K562 (cell line): ENCODE measurements at regions not wholly inside any gene's neighbourhood (a gene's known extent, or its start where the extent isn't known, plus 50 kb on each side); places are given as distances from the start of the nearest gene placed in this dataset.

Experiments used
- BRF1 ChIP-seq: IDR thresholded peaks from 3 replicates; pipeline ENCODE4 v1.6.1; 2011; ENCODE audit warnings: borderline replicate concordance, mild to moderate bottlenecking; ENCODE audit not compliant: insufficient read length; ENCODE audit errors: extremely low read depth
- CBX8 ChIP-seq: fragments of 200-600 bp; sonication (generic); IDR thresholded peaks from 2 replicates; pipeline ENCODE4 v1.6.1; 2012; ENCODE audit warnings: borderline replicate concordance, mixed run types, low read depth, mild to moderate bottlenecking, moderate library complexity, mixed read lengths, low read length, control low read depth, inconsistent platforms; ENCODE audit not compliant: poor library complexity, severe bottlenecking; ENCODE audit errors: extremely low read depth
- HNRNPK ChIP-seq: fragments of 200-400 bp; formaldehyde crosslinking; IDR thresholded peaks from one replicate; pipeline ENCODE4 v1.6.1; 2018; ENCODE audit warnings: mild to moderate bottlenecking, low read depth, low read length; ENCODE audit not compliant: poor library complexity, severe bottlenecking
- SMARCE1 ChIP-seq: fragments of 450-650 bp; IDR thresholded peaks from 2 replicates; pipeline ENCODE4 v1.7.1; 2016; ENCODE audit warnings: mild to moderate bottlenecking

DNA sequence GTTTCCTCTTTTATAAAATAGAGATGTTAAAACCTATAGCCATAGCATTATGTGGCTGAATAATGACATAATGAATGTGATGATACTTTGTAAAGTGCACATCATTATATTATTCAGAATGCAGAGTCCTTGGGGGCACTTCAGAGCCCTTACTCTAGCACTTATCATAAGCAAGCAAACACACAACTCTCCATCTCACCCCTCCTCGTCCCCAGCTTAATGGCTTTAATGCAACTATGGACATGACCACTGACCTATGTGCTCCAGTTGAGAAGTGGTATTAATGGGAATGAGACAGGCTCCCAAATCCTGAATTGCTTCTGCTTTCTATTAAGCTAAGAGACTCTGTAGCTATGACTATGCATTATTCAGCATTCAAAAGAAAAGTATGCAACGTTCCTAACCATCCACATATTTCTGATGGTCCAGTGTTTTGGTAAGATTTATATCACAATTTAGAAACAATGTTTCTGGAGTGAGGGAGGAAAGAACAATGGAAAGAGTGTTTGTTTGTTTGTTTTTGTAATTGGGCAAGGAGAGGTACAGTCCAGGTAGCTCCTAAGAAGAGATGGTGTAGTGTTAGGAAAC is 194.0 kb upstream of the PLXNA2 start:
- TF ChIP-seq BRF1 (no peak), HNRNPK (no peak), SMARCE1 (no peak), CBX8 (no peak)
